Mesodermal cell (in vitro differentiated cells): ENCODE measurements at regions not wholly inside any gene's neighbourhood (a gene's known extent, or its start where the extent isn't known, plus 50 kb on each side); places are given as distances from the start of the nearest gene placed in this dataset.
A peak's percentile ranks its signal among the peaks of the same experiment; 100 is the strongest.

Source experiments
- H3K27ac ChIP-seq: 2 replicates; pipeline ENCODE4 v1.7.0; 2013; ENCODE audit warnings: mild to moderate bottlenecking, low read depth, low read length, moderate library complexity; ENCODE audit not compliant: severe bottlenecking
- H3K36me3 ChIP-seq: 2 replicates; pipeline ENCODE4 v1.7.1; 2013; ENCODE audit warnings: mild to moderate bottlenecking, low read length, moderate library complexity; ENCODE audit not compliant: control insufficient read depth, insufficient read depth
- H3K4me1 ChIP-seq: one replicate; pipeline ENCODE4 v1.7.1; 2013; ENCODE audit warnings: mild to moderate bottlenecking, low read length; ENCODE audit not compliant: insufficient read depth, control insufficient read depth, poor library complexity, severe bottlenecking
- H3K4me3 ChIP-seq: 2 replicates; pipeline ENCODE4 v1.7.0; 2013; ENCODE audit warnings: low read length, control low read depth, mild to moderate bottlenecking; ENCODE audit not compliant: insufficient read depth, poor library complexity, severe bottlenecking; ENCODE audit errors: extremely low read depth
- H3K9me3 ChIP-seq: 2 replicates; pipeline ENCODE4 v1.7.1; 2013; ENCODE audit warnings: mild to moderate bottlenecking, low read length, moderate library complexity; ENCODE audit not compliant: control insufficient read depth
- WGBS, 2 experiments: methylation state at CpG; one replicate each; pipeline ENCODE4 v1.1.5; 2013; ENCODE audit warnings: missing lambda C conversion rate in 2 of 2; ENCODE audit not compliant: insufficient coverage in 2 of 2; 5-methylcytosine and 5-hydroxymethylcytosine counted together

GRCh38 chr21:34202553-34203372 is 129.4 kb downstream of the MRPS6 start:
- peaks cover 27% of the 10 kb centered on the region for H3K4me1 ChIP-seq
- H3K27ac ChIP-seq: peak overlapping the region; percentile 94
- H3K4me3 ChIP-seq: peak overlapping the region; percentile 28
- H3K36me3 ChIP-seq: no peaks in the 10 kb centered on the region
- no peaks in the 10 kb centered on the region for H3K9me3 ChIP-seq
- 24 to 29% methylated on average over 14 to 17 of the region's 25 CpGs for WGBS, 2 experiments

- Histone ChIP-seq H3K9me3 (no peaks in the 10 kb centered on the region), H3K36me3 (no peaks in the 10 kb centered on the region), H3K4me1 (peaks cover 18% of the 10 kb centered on the region), H3K27ac (no peak overlapping the region), H3K4me3 (no peak overlapping the region)
- WGBS, 2 experiments: 89 to 91% methylated on average over 9 to 11 of the region's 11 CpGs
These were observed 130.6 kb downstream of the MRPS6 start for GRCh38 chr21:34203851-34204420.

GRCh38 chr21:34204481-34205439 is 131.4 kb downstream of the MRPS6 start:
- Histone ChIP-seq H3K9me3 (no peaks in the 10 kb centered on the region), H3K4me1 (peaks cover 12% of the 10 kb centered on the region), H3K4me3 (no peak overlapping the region), H3K36me3 (no peaks in the 10 kb centered on the region), H3K27ac (peak overlapping the region; percentile 74)
- 83 to 93% methylated on average over 7 to 10 of the region's 13 CpGs for WGBS, 2 experiments

- 100% methylated on average over 1 of the region's 2 CpGs; no CpG with 5 or more reads in 1 of the 2 experiments for WGBS, 2 experiments
- H3K9me3 ChIP-seq: no peaks in the 10 kb centered on the region
- H3K4me1 ChIP-seq: peaks cover 12% of the 10 kb centered on the region
- no peak overlapping the region for H3K4me3 ChIP-seq
- H3K36me3 ChIP-seq: no peaks in the 10 kb centered on the region
- no peak overlapping the region for H3K27ac ChIP-seq
These were observed 132.6 kb downstream of the MRPS6 start for GRCh38 chr21:34205811-34206571.

GRCh38 chr21:34213959-34214358 is 140.6 kb downstream of the MRPS6 start:
- H3K4me1 ChIP-seq: no peaks in the 10 kb centered on the region
- no peaks in the 10 kb centered on the region for H3K36me3 ChIP-seq
- no peak overlapping the region for H3K4me3 ChIP-seq
- no peak overlapping the region for H3K27ac ChIP-seq
- H3K9me3 ChIP-seq: peaks cover 10% of the 10 kb centered on the region

- Histone ChIP-seq H3K4me1 (no peaks in the 10 kb centered on the region), H3K4me3 (no peak overlapping the region)
- WGBS, 2 experiments: 87 to 91% methylated on average over 1 to 3 of the region's 4 CpGs
These were observed 142.1 kb downstream of the MRPS6 start for GRCh38 chr21:34215501-34215900.

GRCh38 chr21:34215911-34216717 is 142.7 kb downstream of the MRPS6 start:
- WGBS, 2 experiments: 40 to 63% methylated on average over 2 to 3 of the region's 9 CpGs

More at GRCh38 chr21:34215501-34215900, 142.1 kb downstream of the MRPS6 start:
- H3K27ac ChIP-seq: no peak overlapping the region
- peaks cover 10% of the 10 kb centered on the region for H3K9me3 ChIP-seq
- no peaks in the 10 kb centered on the region for H3K36me3 ChIP-seq

GRCh38 chr21:34216718-34217032 is 143.3 kb downstream of the MRPS6 start:
- Histone ChIP-seq H3K4me3 (no peak overlapping the region), H3K27ac (no peak overlapping the region), H3K4me1 (no peaks in the 10 kb centered on the region), H3K9me3 (peaks cover 10% of the 10 kb centered on the region), H3K36me3 (no peaks in the 10 kb centered on the region)
- 44 to 50% methylated on average over 2 of the region's 2 CpGs for WGBS, 2 experiments

More at GRCh38 chr21:34215911-34216717, 142.7 kb downstream of the MRPS6 start:
- peaks cover 10% of the 10 kb centered on the region for H3K9me3 ChIP-seq
- H3K36me3 ChIP-seq: no peaks in the 10 kb centered on the region
- H3K27ac ChIP-seq: no peak overlapping the region
- H3K4me3 ChIP-seq: no peak overlapping the region
- no peaks in the 10 kb centered on the region for H3K4me1 ChIP-seq

- Histone ChIP-seq H3K4me3 (no peak overlapping the region), H3K27ac (no peak overlapping the region), H3K36me3 (no peaks in the 10 kb centered on the region), H3K4me1 (no peaks in the 10 kb centered on the region), H3K9me3 (peaks cover 10% of the 10 kb centered on the region)
- WGBS, 2 experiments: 95 to 100% methylated on average over 1 to 3 of the region's 3 CpGs
These were observed 143.9 kb downstream of the MRPS6 start for GRCh38 chr21:34217263-34217662.
